HFFc6 (cell line): ENCODE measurements at regions not wholly inside any gene's neighbourhood (a gene's known extent, or its start where the extent isn't known, plus 50 kb on each side); places are given as distances from the start of the nearest gene placed in this dataset.

Experiments
- DNase-seq: peaks from one replicate; pipeline ENCODE4 v3.0.0-alpha.2; 2018
- H3K27ac Mint-ChIP-seq: 2 replicates; pipeline ENCODE4 v1.8.0; 2020; ENCODE audit warnings: mild to moderate bottlenecking, mixed read lengths
- H3K27me3 Mint-ChIP-seq: 2 replicates; pipeline ENCODE4 v1.8.0; 2021; ENCODE audit warnings: mild to moderate bottlenecking, moderate library complexity, mixed read lengths; ENCODE audit not compliant: insufficient read depth
- H3K36me3 Mint-ChIP-seq: 2 replicates; pipeline ENCODE4 v1.8.0; 2021; ENCODE audit warnings: low read depth, mixed read lengths
- H3K4me1 Mint-ChIP-seq: 2 replicates; pipeline ENCODE4 v1.8.0; 2020; ENCODE audit warnings: low read depth, mixed read lengths
- H3K4me3 Mint-ChIP-seq: 2 replicates; pipeline ENCODE4 v1.8.0; 2020; ENCODE audit warnings: mild to moderate bottlenecking, moderate library complexity, mixed read lengths
- H3K9me3 Mint-ChIP-seq: 2 replicates; pipeline ENCODE4 v1.8.0; 2020; ENCODE audit warnings: mild to moderate bottlenecking, mixed read lengths
- CTCF ChIP-seq: fragments of 200-600 bp; sonication (generic); IDR thresholded peaks from 2 replicates; pipeline ENCODE4 v1.5.0; 2021; ENCODE audit warnings: antibody characterized with exemption, mild to moderate bottlenecking

GRCh38 chr9:89731262-89732182 is 126.7 kb downstream of the GADD45G start:
- DNase-seq = no peak
- Mint-ChIP-seq H3K27ac (no peak overlapping the region), H3K36me3 (no peaks in the 10 kb centered on the region), H3K4me3 (no peak overlapping the region), H3K27me3 (no peaks in the 10 kb centered on the region; the same call in 1 of the 2 replicates), H3K9me3 (peaks cover 14% of the 10 kb centered on the region), H3K4me1 (no peaks in the 10 kb centered on the region)
- no peak for TF ChIP-seq CTCF

- no peak for DNase-seq
- no peak overlapping the region for H3K27ac Mint-ChIP-seq
- TF ChIP-seq CTCF = no peak
- H3K9me3 Mint-ChIP-seq = peaks cover 18% of the 10 kb centered on the region
- no peak overlapping the region for H3K4me3 Mint-ChIP-seq
- H3K27me3 Mint-ChIP-seq = no peaks in the 10 kb centered on the region; the same call in 1 of the 2 replicates
- no peaks in the 10 kb centered on the region for H3K36me3 Mint-ChIP-seq
- no peaks in the 10 kb centered on the region for H3K4me1 Mint-ChIP-seq
Observed at GRCh38 chr9:89732295-89732938, 127.6 kb downstream of the GADD45G start.

GRCh38 chr9:89732939-89733324 is 128.1 kb downstream of the GADD45G start:
- TF ChIP-seq CTCF = no peak
- Mint-ChIP-seq H3K4me1 (no peaks in the 10 kb centered on the region), H3K27ac (no peak overlapping the region), H3K36me3 (no peaks in the 10 kb centered on the region), H3K27me3 (no peaks in the 10 kb centered on the region; the same call in 1 of the 2 replicates), H3K9me3 (peaks cover 21% of the 10 kb centered on the region), H3K4me3 (no peak overlapping the region)
- no peak for DNase-seq

GRCh38 chr9:89734600-89735041 is 129.8 kb downstream of the GADD45G start:
- Mint-ChIP-seq H3K4me3 (no peak overlapping the region), H3K4me1 (no peaks in the 10 kb centered on the region), H3K27me3 (no peaks in the 10 kb centered on the region; the same call in 1 of the 2 replicates), H3K27ac (no peak overlapping the region), H3K36me3 (no peaks in the 10 kb centered on the region), H3K9me3 (peaks cover 27% of the 10 kb centered on the region)
- DNase-seq = no peak
- no peak for TF ChIP-seq CTCF

- Mint-ChIP-seq H3K27me3 (no peaks in the 10 kb centered on the region), H3K27ac (no peak overlapping the region), H3K9me3 (peaks cover 47% of the 10 kb centered on the region), H3K4me3 (no peak overlapping the region), H3K4me1 (no peaks in the 10 kb centered on the region), H3K36me3 (no peaks in the 10 kb centered on the region)
- no peak for DNase-seq
- TF ChIP-seq CTCF = no peak
Observed at GRCh38 chr9:89738137-89738932, 133.5 kb downstream of the GADD45G start.
